H1 (cell line): ENCODE measurements at regions not wholly inside any gene's neighbourhood (a gene's known extent, or its start where the extent isn't known, plus 50 kb on each side); places are given as distances from the start of the nearest gene placed in this dataset.

Experiments used
- CEBPB ChIP-seq: IDR thresholded peaks from 2 replicates; pipeline ENCODE4 v1.6.1; 2012; ENCODE audit warnings: low read depth, low read length
- CTBP2 ChIP-seq: IDR thresholded peaks from 2 replicates; pipeline ENCODE4 v1.7.0; 2011; ENCODE audit warnings: borderline replicate concordance, mild to moderate bottlenecking, moderate library complexity, mixed read lengths, low read length; ENCODE audit not compliant: insufficient read depth, insufficient read length
- KDM1A ChIP-seq: fragments of 200-600, 300-600 bp; sonication (generic); IDR thresholded peaks from 2 replicates; pipeline ENCODE4 v1.7.1; 2016; ENCODE audit warnings: mild to moderate bottlenecking, low read length, borderline replicate concordance
- TAF7 ChIP-seq: optimal IDR thresholded peaks from 2 replicates; pipeline ENCODE3; 2011; ENCODE audit warnings: low read depth, mild to moderate bottlenecking, inconsistent platforms, low read length, moderate library complexity, borderline replicate concordance
- TF ChIP-seq, protein P1 (sequence below): fragments of 300-600 bp; sonication (generic); IDR thresholded peaks from 2 replicates; pipeline ENCODE4 v1.7.1; 2012; ENCODE audit warnings: low read length, moderate library complexity, mild to moderate bottlenecking, inconsistent platforms; ENCODE audit not compliant: insufficient replicate concordance
- TF ChIP-seq, protein P2 (sequence below): IDR thresholded peaks from 2 replicates; pipeline ENCODE4 v1.6.1; 2012; ENCODE audit warnings: low read length, inconsistent platforms

DNA sequence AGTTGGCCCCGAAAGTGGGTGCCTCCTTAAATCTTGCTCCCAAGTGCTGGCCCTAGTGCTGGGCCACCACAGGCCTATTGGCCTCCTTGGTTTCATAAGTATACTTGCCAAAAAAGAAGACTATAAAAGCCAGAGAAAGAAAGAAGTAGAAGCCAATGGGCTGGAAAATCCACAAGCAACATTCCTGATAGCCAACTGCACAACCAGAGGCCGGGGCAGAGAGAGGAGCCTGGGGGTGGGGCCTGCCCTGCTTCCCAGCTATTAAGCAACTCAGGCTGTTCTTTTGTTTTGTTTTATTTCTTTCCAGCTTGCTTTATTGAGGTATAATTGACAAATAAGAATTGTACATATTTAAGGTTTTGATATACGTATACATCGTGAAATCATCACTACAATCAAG is 177.2 kb upstream of the NTF3 start (continued):
- TF ChIP-seq, protein P1, sequence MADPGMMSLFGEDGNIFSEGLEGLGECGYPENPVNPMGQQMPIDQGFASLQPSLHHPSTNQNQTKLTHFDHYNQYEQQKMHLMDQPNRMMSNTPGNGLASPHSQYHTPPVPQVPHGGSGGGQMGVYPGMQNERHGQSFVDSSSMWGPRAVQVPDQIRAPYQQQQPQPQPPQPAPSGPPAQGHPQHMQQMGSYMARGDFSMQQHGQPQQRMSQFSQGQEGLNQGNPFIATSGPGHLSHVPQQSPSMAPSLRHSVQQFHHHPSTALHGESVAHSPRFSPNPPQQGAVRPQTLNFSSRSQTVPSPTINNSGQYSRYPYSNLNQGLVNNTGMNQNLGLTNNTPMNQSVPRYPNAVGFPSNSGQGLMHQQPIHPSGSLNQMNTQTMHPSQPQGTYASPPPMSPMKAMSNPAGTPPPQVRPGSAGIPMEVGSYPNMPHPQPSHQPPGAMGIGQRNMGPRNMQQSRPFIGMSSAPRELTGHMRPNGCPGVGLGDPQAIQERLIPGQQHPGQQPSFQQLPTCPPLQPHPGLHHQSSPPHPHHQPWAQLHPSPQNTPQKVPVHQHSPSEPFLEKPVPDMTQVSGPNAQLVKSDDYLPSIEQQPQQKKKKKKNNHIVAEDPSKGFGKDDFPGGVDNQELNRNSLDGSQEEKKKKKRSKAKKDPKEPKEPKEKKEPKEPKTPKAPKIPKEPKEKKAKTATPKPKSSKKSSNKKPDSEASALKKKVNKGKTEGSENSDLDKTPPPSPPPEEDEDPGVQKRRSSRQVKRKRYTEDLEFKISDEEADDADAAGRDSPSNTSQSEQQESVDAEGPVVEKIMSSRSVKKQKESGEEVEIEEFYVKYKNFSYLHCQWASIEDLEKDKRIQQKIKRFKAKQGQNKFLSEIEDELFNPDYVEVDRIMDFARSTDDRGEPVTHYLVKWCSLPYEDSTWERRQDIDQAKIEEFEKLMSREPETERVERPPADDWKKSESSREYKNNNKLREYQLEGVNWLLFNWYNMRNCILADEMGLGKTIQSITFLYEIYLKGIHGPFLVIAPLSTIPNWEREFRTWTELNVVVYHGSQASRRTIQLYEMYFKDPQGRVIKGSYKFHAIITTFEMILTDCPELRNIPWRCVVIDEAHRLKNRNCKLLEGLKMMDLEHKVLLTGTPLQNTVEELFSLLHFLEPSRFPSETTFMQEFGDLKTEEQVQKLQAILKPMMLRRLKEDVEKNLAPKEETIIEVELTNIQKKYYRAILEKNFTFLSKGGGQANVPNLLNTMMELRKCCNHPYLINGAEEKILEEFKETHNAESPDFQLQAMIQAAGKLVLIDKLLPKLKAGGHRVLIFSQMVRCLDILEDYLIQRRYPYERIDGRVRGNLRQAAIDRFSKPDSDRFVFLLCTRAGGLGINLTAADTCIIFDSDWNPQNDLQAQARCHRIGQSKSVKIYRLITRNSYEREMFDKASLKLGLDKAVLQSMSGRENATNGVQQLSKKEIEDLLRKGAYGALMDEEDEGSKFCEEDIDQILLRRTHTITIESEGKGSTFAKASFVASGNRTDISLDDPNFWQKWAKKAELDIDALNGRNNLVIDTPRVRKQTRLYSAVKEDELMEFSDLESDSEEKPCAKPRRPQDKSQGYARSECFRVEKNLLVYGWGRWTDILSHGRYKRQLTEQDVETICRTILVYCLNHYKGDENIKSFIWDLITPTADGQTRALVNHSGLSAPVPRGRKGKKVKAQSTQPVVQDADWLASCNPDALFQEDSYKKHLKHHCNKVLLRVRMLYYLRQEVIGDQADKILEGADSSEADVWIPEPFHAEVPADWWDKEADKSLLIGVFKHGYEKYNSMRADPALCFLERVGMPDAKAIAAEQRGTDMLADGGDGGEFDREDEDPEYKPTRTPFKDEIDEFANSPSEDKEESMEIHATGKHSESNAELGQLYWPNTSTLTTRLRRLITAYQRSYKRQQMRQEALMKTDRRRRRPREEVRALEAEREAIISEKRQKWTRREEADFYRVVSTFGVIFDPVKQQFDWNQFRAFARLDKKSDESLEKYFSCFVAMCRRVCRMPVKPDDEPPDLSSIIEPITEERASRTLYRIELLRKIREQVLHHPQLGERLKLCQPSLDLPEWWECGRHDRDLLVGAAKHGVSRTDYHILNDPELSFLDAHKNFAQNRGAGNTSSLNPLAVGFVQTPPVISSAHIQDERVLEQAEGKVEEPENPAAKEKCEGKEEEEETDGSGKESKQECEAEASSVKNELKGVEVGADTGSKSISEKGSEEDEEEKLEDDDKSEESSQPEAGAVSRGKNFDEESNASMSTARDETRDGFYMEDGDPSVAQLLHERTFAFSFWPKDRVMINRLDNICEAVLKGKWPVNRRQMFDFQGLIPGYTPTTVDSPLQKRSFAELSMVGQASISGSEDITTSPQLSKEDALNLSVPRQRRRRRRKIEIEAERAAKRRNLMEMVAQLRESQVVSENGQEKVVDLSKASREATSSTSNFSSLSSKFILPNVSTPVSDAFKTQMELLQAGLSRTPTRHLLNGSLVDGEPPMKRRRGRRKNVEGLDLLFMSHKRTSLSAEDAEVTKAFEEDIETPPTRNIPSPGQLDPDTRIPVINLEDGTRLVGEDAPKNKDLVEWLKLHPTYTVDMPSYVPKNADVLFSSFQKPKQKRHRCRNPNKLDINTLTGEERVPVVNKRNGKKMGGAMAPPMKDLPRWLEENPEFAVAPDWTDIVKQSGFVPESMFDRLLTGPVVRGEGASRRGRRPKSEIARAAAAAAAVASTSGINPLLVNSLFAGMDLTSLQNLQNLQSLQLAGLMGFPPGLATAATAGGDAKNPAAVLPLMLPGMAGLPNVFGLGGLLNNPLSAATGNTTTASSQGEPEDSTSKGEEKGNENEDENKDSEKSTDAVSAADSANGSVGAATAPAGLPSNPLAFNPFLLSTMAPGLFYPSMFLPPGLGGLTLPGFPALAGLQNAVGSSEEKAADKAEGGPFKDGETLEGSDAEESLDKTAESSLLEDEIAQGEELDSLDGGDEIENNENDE: no peak
- TF ChIP-seq CEBPB (no peak; the same call in 1 of the 2 replicates), TAF7 (no peak), CTBP2 (no peak), KDM1A (no peak)
- TF ChIP-seq, protein P2, sequence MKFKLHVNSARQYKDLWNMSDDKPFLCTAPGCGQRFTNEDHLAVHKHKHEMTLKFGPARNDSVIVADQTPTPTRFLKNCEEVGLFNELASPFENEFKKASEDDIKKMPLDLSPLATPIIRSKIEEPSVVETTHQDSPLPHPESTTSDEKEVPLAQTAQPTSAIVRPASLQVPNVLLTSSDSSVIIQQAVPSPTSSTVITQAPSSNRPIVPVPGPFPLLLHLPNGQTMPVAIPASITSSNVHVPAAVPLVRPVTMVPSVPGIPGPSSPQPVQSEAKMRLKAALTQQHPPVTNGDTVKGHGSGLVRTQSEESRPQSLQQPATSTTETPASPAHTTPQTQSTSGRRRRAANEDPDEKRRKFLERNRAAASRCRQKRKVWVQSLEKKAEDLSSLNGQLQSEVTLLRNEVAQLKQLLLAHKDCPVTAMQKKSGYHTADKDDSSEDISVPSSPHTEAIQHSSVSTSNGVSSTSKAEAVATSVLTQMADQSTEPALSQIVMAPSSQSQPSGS: no peak
